HEK293T (cell line): ENCODE measurements at regions not wholly inside any gene's neighbourhood (a gene's known extent, or its start where the extent isn't known, plus 50 kb on each side); places are given as distances from the start of the nearest gene placed in this dataset.

Experiments
- FOXA1 ChIP-seq: fragments of 450-650 bp; IDR thresholded peaks from 2 replicates; pipeline ENCODE4 v1.6.1; 2016; ENCODE audit warnings: mild to moderate bottlenecking
- FOXK2 ChIP-seq: fragments of 450-650 bp; IDR thresholded peaks from 2 replicates; pipeline ENCODE4 v1.6.1; 2016; ENCODE audit warnings: mild to moderate bottlenecking
- FOXM1 ChIP-seq: fragments of 450-650 bp; IDR thresholded peaks from 2 replicates; pipeline ENCODE4 v1.6.1; 2017; ENCODE audit warnings: mild to moderate bottlenecking, borderline replicate concordance
- HDGF ChIP-seq: fragments of 450-650 bp; IDR thresholded peaks from 2 replicates; pipeline ENCODE4 v1.6.1; 2017; ENCODE audit warnings: antibody characterized with exemption, borderline replicate concordance
- SP1 ChIP-seq: fragments of 450-650 bp; IDR thresholded peaks from 2 replicates; pipeline ENCODE4 v1.6.1; 2017
- SUZ12 ChIP-seq: fragments of 450-650 bp; IDR thresholded peaks from 2 replicates; pipeline ENCODE4 v1.6.1; 2016; ENCODE audit warnings: mild to moderate bottlenecking
- TARDBP ChIP-seq: fragments of 450-650 bp; IDR thresholded peaks from 2 replicates; pipeline ENCODE4 v1.6.1; 2016
- ZNF384 ChIP-seq: fragments of 450-650 bp; IDR thresholded peaks from 2 replicates; pipeline ENCODE4 v1.6.1; 2016

GRCh38 chr3:63048367-63049326, 173.4 kb upstream of the CADPS start:
- TF ChIP-seq HDGF (no peak), SP1 (no peak), FOXM1 (no peak), ZNF384 (no peak), SUZ12 (no peak), TARDBP (no peak), FOXK2 (no peak), FOXA1 (no peak)
